GM20431 (cell line): ENCODE measurements at regions not wholly inside any gene's neighbourhood (a gene's known extent, or its start where the extent isn't known, plus 50 kb on each side); places are given as distances from the start of the nearest gene placed in this dataset.
"Not testable (repeated sequence)": the region's sequence is repeated elsewhere in the genome, so short reads cannot be mapped to it uniquely, and the experiment has no call there.

Experiments used
- in situ Hi-C: fragments of 300-500 bp; cut with MseI, MboI; formaldehyde crosslinking; loops from one replicate; pipeline ENCODE4 v1.15.0; 2020; ENCODE audit warnings: low sequenced_read_pairs; ENCODE audit not compliant: unreplicated experiment

- in situ Hi-C loops: no loop called here
These were observed 234.8 kb upstream of the ISL1 start for GRCh38 chr5:51148437-51148836.

DNA sequence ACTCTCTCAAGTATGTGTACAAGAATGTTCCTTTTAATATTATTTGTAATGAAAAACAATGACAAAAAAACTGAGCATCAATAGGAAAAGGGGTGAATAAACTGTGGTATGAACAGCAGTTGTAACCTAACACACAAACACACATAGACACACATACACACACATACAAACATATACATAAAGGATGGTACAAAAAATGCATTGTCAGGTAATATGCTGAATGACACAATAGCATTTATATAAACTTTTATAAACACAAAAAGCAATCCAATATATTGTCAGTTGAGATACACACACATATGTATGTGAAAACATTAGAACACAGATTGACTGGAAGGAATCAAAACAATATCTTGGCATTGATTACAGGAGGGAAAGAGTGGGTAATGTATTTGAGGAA, 227.0 kb upstream of the ISL1 start:
- in situ Hi-C loops: no loop called here

GRCh38 chr5:51156838-51157237, 226.4 kb upstream of the ISL1 start:
- in situ Hi-C loops: no loop called here

GRCh38 chr5:51159164-51159563, 224.1 kb upstream of the ISL1 start:
- in situ Hi-C loops: no loop called here

- in situ Hi-C loops: no loop called here
These were observed 223.6 kb upstream of the ISL1 start for GRCh38 chr5:51159606-51160005.

DNA sequence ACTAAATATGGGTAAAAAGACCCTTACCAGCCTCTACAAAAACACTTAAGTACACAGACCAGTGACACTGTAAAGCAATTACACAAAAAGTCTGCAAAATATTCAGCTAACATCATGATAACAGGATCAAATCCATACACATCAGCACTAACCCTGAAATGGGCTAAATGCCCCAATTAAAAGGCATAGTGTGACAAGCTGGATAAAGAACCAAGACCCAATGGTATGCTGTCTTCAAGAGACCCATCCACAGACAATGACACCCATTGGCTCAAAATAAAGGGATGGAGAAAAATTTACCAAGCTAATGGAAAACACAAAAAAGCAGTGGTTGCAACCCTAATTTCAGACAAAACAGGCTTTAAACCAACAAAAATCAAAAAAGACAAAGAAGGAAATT, 221.0 kb upstream of the ISL1 start:
- in situ Hi-C loops: no loop called here

DNA sequence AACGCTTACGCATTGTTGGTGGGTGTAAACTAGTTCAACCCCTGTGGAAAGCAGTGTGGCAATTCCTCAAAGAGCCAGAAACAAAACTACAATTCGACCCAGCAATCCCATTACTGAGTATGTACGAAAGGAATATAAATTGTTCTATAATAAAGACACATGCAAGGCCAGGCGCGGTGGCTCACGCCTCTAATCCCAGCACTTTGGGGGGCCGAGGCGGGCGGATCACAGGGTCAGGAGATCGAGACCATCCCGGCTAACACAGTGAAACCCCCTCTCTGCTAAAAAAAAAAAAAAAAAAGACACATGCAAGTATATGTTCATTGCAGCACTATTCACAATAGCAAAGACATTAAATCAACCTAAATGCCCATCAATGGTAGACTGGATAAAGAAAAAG, 217.6 kb upstream of the ISL1 start:
- in situ Hi-C loops: not testable (repeated sequence)

DNA sequence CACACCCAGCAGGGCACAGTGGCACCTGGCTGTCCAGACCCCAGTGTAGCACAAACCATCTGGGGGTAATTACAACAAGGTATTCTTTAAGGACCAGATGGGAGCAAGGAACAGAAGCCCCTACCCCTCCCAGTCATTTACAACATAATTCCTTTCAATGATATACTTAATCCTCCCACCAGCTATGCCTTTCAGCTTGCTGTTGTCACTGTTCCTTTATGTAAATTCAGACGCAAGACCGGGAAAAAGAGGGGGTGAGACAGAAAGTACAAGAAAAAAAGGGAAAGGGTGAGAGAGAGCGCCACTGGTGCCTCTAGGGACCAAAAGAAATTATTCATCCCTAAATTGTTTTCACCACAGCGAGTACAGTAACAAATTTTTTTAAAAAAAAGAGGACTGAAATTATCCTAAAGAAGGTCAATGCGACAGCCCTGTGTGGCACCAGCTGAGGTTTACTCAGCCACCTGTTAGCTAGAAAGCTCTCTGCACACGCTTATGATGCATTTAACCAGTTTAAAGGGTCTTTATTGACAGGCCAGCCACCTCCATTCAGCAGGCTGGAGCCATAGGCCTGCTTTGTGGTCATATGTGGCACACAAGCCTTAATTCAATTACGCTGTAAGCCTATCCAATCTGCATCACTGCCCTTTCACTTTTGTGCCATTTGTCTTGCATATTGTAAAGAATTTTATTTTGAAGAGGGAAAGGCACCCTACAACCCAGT, 210.2 kb upstream of the ISL1 start:
- in situ Hi-C loops: no loop called here

DNA sequence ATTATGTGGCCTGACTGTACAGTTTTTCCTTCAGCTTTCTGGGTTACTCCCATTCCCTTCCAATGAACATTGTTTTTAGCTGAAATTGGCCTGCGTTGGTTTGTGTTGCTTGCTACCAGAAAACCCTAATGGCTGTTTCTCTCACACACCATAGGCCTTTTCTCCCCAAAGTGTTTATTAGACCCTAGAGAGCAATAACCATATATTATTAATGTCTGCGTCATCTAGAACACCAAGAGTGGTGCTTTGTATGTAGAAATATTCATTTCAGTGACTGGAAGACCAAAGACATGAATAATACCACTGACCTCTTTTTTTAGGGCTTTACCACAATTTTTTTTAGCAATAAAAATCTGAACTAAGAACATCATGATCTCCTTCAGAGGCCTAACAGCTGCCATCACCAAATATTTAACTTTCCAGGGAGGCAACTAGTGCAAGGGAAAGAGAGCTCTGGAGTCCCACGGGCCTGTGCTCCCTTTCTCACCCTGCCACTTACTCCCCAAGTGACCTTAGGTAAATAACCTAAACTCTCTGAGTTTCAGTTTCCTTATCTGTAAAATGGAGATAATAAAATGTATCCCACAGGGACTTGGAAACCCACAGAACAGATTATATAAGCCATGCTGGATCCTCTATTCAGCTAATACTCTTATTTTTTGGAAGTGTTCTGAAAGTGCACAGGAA, 201.9 kb upstream of the ISL1 start:
- in situ Hi-C loops: no loop called here

- in situ Hi-C loops: no loop called here
These were observed 197.4 kb upstream of the ISL1 start for GRCh38 chr5:51185850-51186329.

DNA sequence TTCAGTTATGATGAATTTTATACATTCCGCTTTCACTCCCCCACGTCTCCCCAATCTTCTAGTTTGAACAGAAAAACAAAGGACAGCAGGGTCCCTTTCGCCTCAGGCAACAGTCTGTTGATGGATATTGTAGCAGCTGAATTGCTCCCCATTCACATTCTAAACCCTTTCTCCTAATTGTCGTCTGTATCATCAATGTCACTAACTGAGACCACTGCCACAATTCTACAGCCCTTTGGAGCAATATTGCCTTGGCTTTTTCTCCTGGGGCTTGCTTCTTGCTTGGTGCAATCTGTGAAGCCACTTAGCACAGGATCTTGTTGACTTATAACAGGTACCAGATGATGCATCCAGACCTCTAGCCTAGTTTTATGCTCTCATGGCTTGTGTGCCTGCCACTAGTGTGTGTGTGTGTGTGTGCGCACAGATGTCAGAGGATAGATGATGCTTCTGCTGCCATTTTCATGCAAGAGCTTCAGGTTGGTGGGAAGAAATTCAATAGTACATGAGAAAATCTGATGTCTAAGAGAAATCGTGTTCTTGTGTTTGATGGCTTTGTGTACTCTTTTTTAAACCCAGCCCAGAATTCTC, 195.2 kb upstream of the ISL1 start:
- in situ Hi-C loops: no loop called here

GRCh38 chr5:51194671-51195070, 188.6 kb upstream of the ISL1 start:
- in situ Hi-C loops: no loop called here

DNA sequence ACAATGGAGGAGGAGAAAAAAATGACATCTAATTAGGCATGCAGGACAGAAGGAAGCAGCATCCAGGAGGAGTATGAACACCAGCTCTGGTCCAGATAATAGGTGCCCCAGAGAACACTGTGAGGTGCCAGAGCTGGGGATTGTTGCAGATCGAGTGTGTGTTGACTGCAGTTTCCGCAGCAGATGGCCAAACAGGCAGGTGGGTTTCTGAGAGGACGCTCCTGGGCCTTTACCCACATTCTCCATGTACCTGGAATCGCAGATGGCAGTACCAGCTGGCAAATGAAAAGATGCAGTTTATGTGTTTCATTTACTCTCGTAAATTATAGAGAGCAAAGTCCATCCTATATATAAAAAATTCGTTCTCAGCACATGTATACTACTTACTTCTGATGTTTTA, 182.2 kb upstream of the ISL1 start:
- in situ Hi-C loops: no loop called here

GRCh38 chr5:51201708-51202107, 181.5 kb upstream of the ISL1 start:
- in situ Hi-C loops: no loop called here

DNA sequence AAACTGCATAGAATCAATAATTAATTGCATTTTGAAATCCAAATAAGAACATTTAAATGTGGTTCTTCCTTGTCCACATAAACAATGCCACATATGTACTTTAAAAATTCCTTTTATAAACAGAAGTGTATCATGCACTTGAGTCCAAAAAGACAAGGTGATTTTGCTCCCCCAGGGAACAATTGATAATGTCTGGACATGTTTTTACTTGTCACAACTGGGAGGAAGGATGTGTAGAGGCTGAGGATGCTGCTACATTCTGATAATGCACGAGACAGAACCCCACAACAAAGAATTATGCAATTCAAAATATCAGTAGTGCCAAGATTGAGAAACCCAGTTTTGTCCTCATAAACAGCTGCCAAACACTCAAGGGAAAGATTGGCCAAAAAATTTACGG, 181.1 kb upstream of the ISL1 start:
- in situ Hi-C loops: no loop called here

GRCh38 chr5:51203598-51203997, 179.7 kb upstream of the ISL1 start:
- in situ Hi-C loops: no loop called here

DNA sequence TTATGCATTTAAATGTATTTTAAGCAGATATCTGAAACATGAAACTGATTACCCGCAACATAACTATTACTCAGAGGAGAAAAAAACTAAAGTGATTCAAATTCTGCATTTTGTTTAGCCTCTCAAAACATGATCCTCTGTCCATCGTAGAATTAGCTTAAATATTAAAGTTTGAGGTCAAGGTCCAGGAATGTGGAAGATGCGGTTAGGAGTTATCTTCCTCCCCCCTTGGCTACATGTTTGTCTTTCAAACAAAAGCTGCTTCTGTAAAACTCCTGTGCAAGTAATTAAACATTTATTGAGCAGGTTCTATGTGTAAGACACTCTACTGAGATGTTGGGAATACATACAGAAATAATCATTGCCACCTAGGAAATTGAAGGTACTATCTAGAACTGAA, 175.0 kb upstream of the ISL1 start:
- in situ Hi-C loops: no loop called here

DNA sequence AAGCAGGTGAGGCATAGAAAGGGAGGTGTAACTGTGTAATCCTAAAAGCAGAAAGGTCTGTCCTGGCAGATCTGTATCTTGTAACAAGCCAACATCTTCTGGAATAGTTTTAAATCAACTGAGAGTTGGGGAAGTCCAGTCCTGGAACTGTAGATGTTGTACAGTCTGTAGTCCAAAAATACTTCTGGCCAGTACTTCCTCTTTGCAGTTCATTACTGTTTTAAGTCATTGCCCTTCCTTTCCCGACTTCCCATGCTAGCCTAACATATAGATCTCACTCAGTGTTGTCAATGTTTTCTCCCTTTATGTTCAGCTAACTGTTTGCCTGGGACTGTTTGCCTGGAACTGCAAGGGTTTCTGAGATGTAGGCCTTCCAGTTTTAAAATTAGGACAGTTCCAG, 168.5 kb upstream of the ISL1 start:
- in situ Hi-C loops: no loop called here

DNA sequence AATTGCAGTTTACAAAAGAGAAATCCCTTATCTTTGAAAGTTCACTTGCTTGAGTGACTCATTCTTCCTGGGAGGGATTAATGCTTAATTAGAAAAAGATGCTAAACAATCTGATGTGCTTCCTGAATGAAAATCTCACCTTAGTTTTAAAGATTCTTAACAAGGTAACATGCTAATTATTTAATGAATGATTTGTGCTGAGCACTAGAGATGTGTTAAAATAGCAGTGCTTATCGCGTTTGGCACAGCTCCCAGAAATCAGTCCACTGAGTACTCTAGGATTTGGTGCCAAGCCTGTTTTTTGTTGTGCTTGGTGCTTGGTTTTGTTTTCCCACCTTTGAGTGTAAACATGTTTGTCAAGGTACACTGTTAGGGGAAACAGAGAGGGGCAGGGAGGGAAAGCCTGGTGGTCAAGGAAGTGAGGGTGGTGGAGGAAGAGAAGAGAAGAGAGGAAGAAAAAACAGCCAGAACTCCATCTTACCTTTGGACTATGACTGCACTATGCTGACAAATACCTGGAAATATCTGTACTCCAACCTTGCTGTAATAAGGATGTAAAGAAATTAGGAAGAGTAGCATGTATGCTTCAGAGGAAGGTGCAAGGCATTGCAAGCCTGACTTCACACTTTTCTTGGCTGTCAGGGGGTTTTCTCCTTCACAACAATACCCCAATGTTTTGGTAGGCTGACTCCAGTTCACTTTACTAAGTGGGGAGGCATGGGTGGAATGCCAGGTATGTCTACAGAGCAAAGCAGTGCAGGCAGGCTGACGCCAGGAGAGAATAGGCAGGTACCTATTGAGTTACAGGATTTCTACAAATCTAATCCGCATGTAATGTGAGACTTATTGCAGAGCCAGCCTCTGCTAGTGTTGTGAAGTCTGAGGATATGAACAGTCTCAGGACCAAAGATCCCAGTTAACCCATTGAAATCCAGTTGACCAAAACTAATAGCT, 157.2 kb upstream of the ISL1 start:
- in situ Hi-C loops: no loop called here

DNA sequence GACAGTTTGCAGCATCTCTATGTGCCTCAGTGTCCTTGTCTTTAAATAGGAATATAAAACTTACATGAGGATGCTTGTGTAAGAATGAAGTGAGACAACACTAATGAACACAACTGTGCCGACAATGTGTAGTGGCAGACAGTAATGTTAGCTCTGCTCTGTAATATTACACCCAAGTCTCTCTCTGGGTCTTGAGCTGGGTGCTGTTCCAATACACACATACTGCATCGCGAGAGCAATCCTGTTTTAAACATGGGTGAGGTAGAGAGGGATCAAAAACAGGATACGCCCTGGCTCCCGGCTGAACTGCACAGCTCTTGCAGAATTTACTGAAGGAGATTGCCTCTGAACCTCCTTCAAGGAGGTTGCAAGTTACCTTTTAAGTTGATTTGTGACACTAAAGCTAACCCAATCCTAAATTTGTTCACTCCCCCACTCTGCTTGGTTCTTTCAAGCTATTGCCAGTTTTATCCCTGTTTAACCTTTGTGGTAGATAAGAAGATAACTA, 155.2 kb upstream of the ISL1 start:
- in situ Hi-C loops: no loop called here
